ENCODE measurements at regions not wholly inside any gene's neighbourhood (a gene's known extent, or its start where the extent isn't known, plus 50 kb on each side); places are given as distances from the start of the nearest gene placed in this dataset.

GRCh38 chr3:117548600-117548999 is 839.0 kb downstream of the TUSC7 start:
- no peak overlapping the region for H3K27ac ChIP-seq
- DNase-seq (ENCODE audit: low read depth in 1 of 2, low spot score in 2 of 2): no peak
- H3K9me3 ChIP-seq (replicated peaks): no peaks in the 10 kb centered on the region
- no peak overlapping the region for H3K4me3 ChIP-seq
- H3K36me3 ChIP-seq: no peaks in the 10 kb centered on the region
- H3K4me1 ChIP-seq (replicated peaks): no peaks in the 10 kb centered on the region
- H3K27me3 ChIP-seq (replicated peaks): no peaks in the 10 kb centered on the region

- H3K27ac ChIP-seq: no peak overlapping the region
- no peaks in the 10 kb centered on the region for H3K36me3 ChIP-seq
- no peak for DNase-seq (ENCODE audit: low read depth in 1 of 2, low spot score in 2 of 2)
- H3K4me1 ChIP-seq (replicated peaks): no peaks in the 10 kb centered on the region
- H3K4me3 ChIP-seq: no peak overlapping the region
- no peaks in the 10 kb centered on the region for H3K27me3 ChIP-seq (replicated peaks)
- H3K9me3 ChIP-seq (replicated peaks): no peaks in the 10 kb centered on the region
These were observed 840.1 kb downstream of the TUSC7 start for GRCh38 chr3:117549716-117550115.

DNA sequence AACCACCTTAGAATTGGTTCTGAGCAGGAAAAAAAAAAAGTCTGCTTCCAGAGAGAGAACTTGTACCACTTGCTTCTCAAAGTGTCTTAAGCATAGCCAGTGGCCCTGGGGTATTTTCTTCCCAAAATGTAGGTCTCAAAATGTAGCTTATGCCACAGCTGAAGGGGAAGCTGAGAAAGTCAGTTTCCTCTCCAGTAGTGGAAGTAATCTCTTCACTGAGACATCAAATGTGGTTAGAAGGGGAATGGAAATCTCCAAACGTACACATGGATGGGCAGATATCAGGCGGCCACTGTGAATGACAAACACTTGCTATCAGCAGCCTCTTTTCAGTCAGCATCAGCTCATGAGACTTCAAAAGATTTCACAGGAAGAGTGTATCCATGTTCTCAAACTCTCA is 841.2 kb downstream of the TUSC7 start:
- H3K27ac ChIP-seq: no peak overlapping the region
- H3K4me3 ChIP-seq: no peak overlapping the region
- H3K36me3 ChIP-seq: no peaks in the 10 kb centered on the region
- H3K9me3 ChIP-seq (replicated peaks): no peaks in the 10 kb centered on the region
- no peaks in the 10 kb centered on the region for H3K27me3 ChIP-seq (replicated peaks)
- no peak for DNase-seq (ENCODE audit: low read depth in 1 of 2, low spot score in 2 of 2)
- H3K4me1 ChIP-seq (replicated peaks): no peaks in the 10 kb centered on the region

DNA sequence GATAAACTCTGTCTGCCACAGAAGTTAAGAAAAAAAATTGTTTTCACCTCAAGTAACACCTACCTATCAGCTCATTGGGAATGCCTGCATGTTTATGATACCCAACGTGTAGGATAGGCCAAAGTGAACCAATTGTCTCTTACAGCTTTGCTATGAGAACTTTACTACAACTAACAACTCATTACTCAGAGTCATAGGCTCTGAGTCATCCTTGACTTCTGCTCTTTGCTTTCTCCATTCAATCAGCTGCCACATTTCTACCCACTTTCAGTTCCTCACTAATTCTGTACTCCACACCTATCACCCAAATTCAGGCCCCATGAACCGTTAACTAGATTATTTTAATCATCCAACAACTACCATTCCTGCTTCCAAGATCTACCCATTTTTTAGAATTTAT is 843.9 kb downstream of the TUSC7 start:
- Histone ChIP-seq H3K4me3 (no peak overlapping the region), H3K36me3 (no peaks in the 10 kb centered on the region), H3K4me1 (replicated peaks) (no peaks in the 10 kb centered on the region), H3K9me3 (replicated peaks) (no peaks in the 10 kb centered on the region), H3K27ac (no peak overlapping the region), H3K27me3 (replicated peaks) (no peaks in the 10 kb centered on the region)
- no peak for DNase-seq (ENCODE audit: low read depth in 1 of 2, low spot score in 2 of 2)

- Histone ChIP-seq H3K36me3 (no peaks in the 10 kb centered on the region), H3K27me3 (replicated peaks) (no peaks in the 10 kb centered on the region), H3K4me3 (no peak overlapping the region), H3K4me1 (replicated peaks) (no peaks in the 10 kb centered on the region), H3K27ac (no peak overlapping the region), H3K9me3 (replicated peaks) (no peaks in the 10 kb centered on the region)
- no peak for DNase-seq (ENCODE audit: low read depth in 1 of 2, low spot score in 2 of 2)
These were observed 847.2 kb downstream of the TUSC7 start for GRCh38 chr3:117556646-117557407.

- H3K27ac ChIP-seq: no peak overlapping the region
These were observed 848.0 kb downstream of the TUSC7 start for GRCh38 chr3:117557464-117558090.

GRCh38 chr3:117558681-117559080 is 849.1 kb downstream of the TUSC7 start:
- Histone ChIP-seq H3K4me3 (no peak overlapping the region), H3K27ac (no peak overlapping the region), H3K36me3 (no peaks in the 10 kb centered on the region), H3K4me1 (replicated peaks) (no peaks in the 10 kb centered on the region), H3K9me3 (replicated peaks) (no peaks in the 10 kb centered on the region), H3K27me3 (replicated peaks) (no peaks in the 10 kb centered on the region)
- DNase-seq (ENCODE audit: low read depth in 1 of 2, low spot score in 2 of 2): no peak

More at GRCh38 chr3:117557464-117558090, 848.0 kb downstream of the TUSC7 start:
- H3K4me1 ChIP-seq (replicated peaks): no peaks in the 10 kb centered on the region
- DNase-seq (ENCODE audit: low read depth in 1 of 2, low spot score in 2 of 2): no peak
- no peaks in the 10 kb centered on the region for H3K36me3 ChIP-seq
- H3K4me3 ChIP-seq: no peak overlapping the region
- no peaks in the 10 kb centered on the region for H3K9me3 ChIP-seq (replicated peaks)
- no peaks in the 10 kb centered on the region for H3K27me3 ChIP-seq (replicated peaks)

- Histone ChIP-seq H3K27me3 (replicated peaks) (no peaks in the 10 kb centered on the region), H3K9me3 (replicated peaks) (no peaks in the 10 kb centered on the region), H3K4me3 (no peak overlapping the region), H3K4me1 (replicated peaks) (no peaks in the 10 kb centered on the region), H3K27ac (no peak overlapping the region), H3K36me3 (no peaks in the 10 kb centered on the region)
- DNase-seq (ENCODE audit: low read depth in 1 of 2, low spot score in 2 of 2): no peak
These were observed 852.4 kb downstream of the TUSC7 start for GRCh38 chr3:117562000-117562399.

DNA sequence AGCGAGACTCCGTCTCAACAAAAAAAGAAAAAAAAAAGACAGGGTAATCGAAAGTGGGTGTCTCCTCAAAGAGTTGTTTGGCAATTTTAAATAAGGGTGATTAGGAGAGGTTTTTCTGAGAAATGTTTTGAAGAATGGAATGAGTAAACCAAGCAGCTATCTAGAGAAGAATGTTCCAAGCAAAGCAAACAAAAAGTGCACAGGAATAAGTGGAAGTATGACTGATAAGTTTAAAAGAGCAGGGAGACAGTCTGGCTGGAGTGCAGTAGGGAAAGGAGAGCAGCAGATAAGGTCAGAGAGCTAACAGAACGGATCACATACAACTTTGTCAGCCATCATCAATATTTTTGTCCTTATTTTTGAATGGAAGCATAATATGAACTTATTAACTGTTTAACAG is 853.5 kb downstream of the TUSC7 start:
- H3K4me3 ChIP-seq: no peak overlapping the region
- H3K27me3 ChIP-seq (replicated peaks): no peaks in the 10 kb centered on the region
- no peaks in the 10 kb centered on the region for H3K9me3 ChIP-seq (replicated peaks)
- H3K27ac ChIP-seq: no peak overlapping the region
- no peaks in the 10 kb centered on the region for H3K36me3 ChIP-seq
- no peaks in the 10 kb centered on the region for H3K4me1 ChIP-seq (replicated peaks)
- DNase-seq (ENCODE audit: low read depth in 1 of 2, low spot score in 2 of 2): no peak

- H3K9me3 ChIP-seq (replicated peaks): no peaks in the 10 kb centered on the region
- no peak overlapping the region for H3K27ac ChIP-seq
- no peaks in the 10 kb centered on the region for H3K27me3 ChIP-seq (replicated peaks)
- no peak overlapping the region for H3K4me3 ChIP-seq
- H3K36me3 ChIP-seq: no peaks in the 10 kb centered on the region
- no peak for DNase-seq (ENCODE audit: low read depth in 1 of 2, low spot score in 2 of 2)
- H3K4me1 ChIP-seq (replicated peaks): no peaks in the 10 kb centered on the region
These were observed 856.2 kb downstream of the TUSC7 start for GRCh38 chr3:117565777-117566176.

DNA sequence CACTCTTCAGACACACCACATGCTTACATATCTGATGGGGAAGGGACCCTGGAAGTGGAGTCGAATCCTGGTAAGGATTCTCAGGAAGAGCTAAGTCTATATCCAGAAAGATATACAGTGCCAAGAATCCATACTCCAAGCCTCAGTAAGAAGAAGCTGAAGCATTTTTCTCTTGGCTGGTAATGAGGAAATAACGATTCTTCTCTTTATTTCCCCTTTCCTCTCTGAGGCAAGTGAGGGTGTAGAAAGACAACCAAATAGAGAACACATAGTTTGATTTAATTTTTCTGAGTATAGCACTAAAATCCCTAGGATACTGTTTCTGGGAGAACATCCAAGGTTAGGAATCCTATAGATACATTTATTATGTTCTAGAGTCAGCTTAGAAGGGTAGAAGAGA is 857.3 kb downstream of the TUSC7 start:
- Histone ChIP-seq H3K9me3 (replicated peaks) (no peaks in the 10 kb centered on the region), H3K27me3 (replicated peaks) (no peaks in the 10 kb centered on the region)

DNA sequence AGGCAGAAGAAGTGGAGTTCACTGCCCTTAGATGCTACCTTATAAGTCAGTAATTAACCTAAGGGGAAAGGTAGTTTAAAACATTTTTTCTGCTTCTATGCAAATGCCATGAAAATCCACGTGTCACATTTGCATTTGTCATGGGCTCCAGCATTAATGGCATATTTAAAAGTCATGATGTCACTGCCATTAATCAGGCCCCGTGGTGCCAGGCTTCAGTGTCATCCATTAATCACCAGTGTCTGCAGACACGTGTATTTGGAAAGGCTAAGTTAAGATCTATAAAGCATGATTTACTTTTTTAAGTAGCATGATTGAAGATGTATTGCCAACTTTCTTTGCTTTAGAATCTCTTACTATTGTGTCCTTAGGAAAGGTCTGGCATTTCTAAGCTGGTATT is 857.8 kb downstream of the TUSC7 start:
- Histone ChIP-seq H3K27ac (no peak overlapping the region), H3K36me3 (no peaks in the 10 kb centered on the region), H3K27me3 (replicated peaks) (no peaks in the 10 kb centered on the region), H3K4me3 (no peak overlapping the region), H3K9me3 (replicated peaks) (no peaks in the 10 kb centered on the region), H3K4me1 (replicated peaks) (no peaks in the 10 kb centered on the region)
- no peak for DNase-seq (ENCODE audit: low read depth in 1 of 2, low spot score in 2 of 2)

More for the DNA sequence above, 857.3 kb downstream of the TUSC7 start:
- no peak for DNase-seq (ENCODE audit: low read depth in 1 of 2, low spot score in 2 of 2)
- H3K4me3 ChIP-seq: no peak overlapping the region
- no peaks in the 10 kb centered on the region for H3K36me3 ChIP-seq
- no peaks in the 10 kb centered on the region for H3K4me1 ChIP-seq (replicated peaks)
- no peak overlapping the region for H3K27ac ChIP-seq

GRCh38 chr3:117567906-117568305 is 858.3 kb downstream of the TUSC7 start:
- DNase-seq (ENCODE audit: low read depth in 1 of 2, low spot score in 2 of 2): no peak
- Histone ChIP-seq H3K36me3 (no peaks in the 10 kb centered on the region), H3K27me3 (replicated peaks) (no peaks in the 10 kb centered on the region), H3K9me3 (replicated peaks) (no peaks in the 10 kb centered on the region), H3K27ac (no peak overlapping the region), H3K4me1 (replicated peaks) (no peaks in the 10 kb centered on the region), H3K4me3 (no peak overlapping the region)

GRCh38 chr3:117572786-117573185 is 863.2 kb downstream of the TUSC7 start:
- H3K27ac ChIP-seq: no peak overlapping the region
- H3K9me3 ChIP-seq (replicated peaks): no peaks in the 10 kb centered on the region
- DNase-seq (ENCODE audit: low read depth in 1 of 2, low spot score in 2 of 2): no peak
- H3K4me1 ChIP-seq (replicated peaks): no peaks in the 10 kb centered on the region
- no peaks in the 10 kb centered on the region for H3K36me3 ChIP-seq
- no peak overlapping the region for H3K4me3 ChIP-seq
- no peaks in the 10 kb centered on the region for H3K27me3 ChIP-seq (replicated peaks)
